Kidney (tissue), 13 donors: ENCODE measurements at regions not wholly inside any gene's neighbourhood (a gene's known extent, or its start where the extent isn't known, plus 50 kb on each side); places are given as distances from the start of the nearest gene placed in this dataset.

Experiments
- DNase-seq, 5 donors: peaks; one replicate each; pipeline ENCODE4 v3.0.0-alpha.2; 2013 to 2020
- FAIRE-seq: peaks from 2 replicates; lab custom pipeline; 2012; peaks lifted over from hg19 to GRCh38; lab: Jason Lieb, UNC
- H3K27ac ChIP-seq, 2 donors: one replicate each; pipeline ENCODE4 v1.7.0; 2013; ENCODE audit warnings: low read depth in 2 of 2, low read length in 2 of 2, inconsistent platforms in 1 of 2
- H3K27me3 ChIP-seq: one replicate; pipeline ENCODE4 v1.7.1; 2013; ENCODE audit warnings: low read length, inconsistent platforms; ENCODE audit not compliant: control insufficient read depth, insufficient read depth
- H3K36me3 ChIP-seq, 3 donors: one replicate each; pipeline versions ENCODE4 v1.7.0 to v1.7.1; 2013; ENCODE audit warnings: low read length in 3 of 3, control low read depth in 1 of 3, inconsistent platforms in 1 of 3; ENCODE audit not compliant: insufficient read depth in 3 of 3, control insufficient read depth in 2 of 3
- H3K4me1 ChIP-seq, 3 donors: one replicate each; pipeline versions ENCODE4 v1.7.0 to v1.7.1; 2013; ENCODE audit warnings: low read length in 3 of 3, inconsistent platforms in 1 of 3, low read depth in 1 of 3; ENCODE audit not compliant: control insufficient read depth in 2 of 3, insufficient read depth in 2 of 3
- H3K4me3 ChIP-seq, 3 donors: one replicate each; pipeline versions ENCODE4 v1.7.0 to v1.8.1; 2013; ENCODE audit warnings: low read length in 3 of 3, control low read depth in 1 of 3, inconsistent platforms in 1 of 3
- H3K9ac ChIP-seq, 3 donors: one replicate each; pipeline versions ENCODE4 v1.7.0 to v1.7.1; 2013; ENCODE audit warnings: low read length in 3 of 3, control low read depth in 1 of 3, inconsistent platforms in 1 of 3
- H3K9me3 ChIP-seq, 3 donors: one replicate each; pipeline versions ENCODE4 v1.7.0 to v1.7.1; 2013; ENCODE audit warnings: low read length in 3 of 3, control low read depth in 1 of 3, inconsistent platforms in 1 of 3; ENCODE audit not compliant: control insufficient read depth in 2 of 3, insufficient read depth in 1 of 3
- CTCF ChIP-seq: IDR thresholded peaks from 3 replicates; pipeline ENCODE4 v1.5.1; 2012; ENCODE audit warnings: mild to moderate bottlenecking, moderate library complexity, borderline replicate concordance; ENCODE audit not compliant: insufficient read depth; ENCODE audit errors: extremely low read depth
- intact Hi-C: fragments of 100-400 bp; cut with DNase I; formaldehyde crosslinking; loops from one replicate; pipeline ENCODE4 v1.11.1; 2022
- donor health status: control.
- donor health status: control.
- donor health status: control.
- donor health status: control.
- donor health status: control.
- donor health status: DM: yes; HTN: yes; CAD: no.
- donor health status: Normal renal cell carcinoma (clear cell type).

- H3K9ac ChIP-seq, result no peak overlapping the region
- H3K36me3 ChIP-seq, result no peaks in the 10 kb centered on the region
- no peaks in the 10 kb centered on the region for H3K27me3 ChIP-seq
- no peak for FAIRE-seq
- intact Hi-C loops, result no loop called here
- no peak overlapping the region for H3K4me3 ChIP-seq
- H3K9me3 ChIP-seq, result no peaks in the 10 kb centered on the region
- no peak for TF ChIP-seq CTCF
- no peak overlapping the region for H3K27ac ChIP-seq
- H3K4me1 ChIP-seq, result no peaks in the 10 kb centered on the region
- no peak for DNase-seq
Measured at GRCh38 chr5:121029536-121030245, 565.6 kb downstream of the PRR16 start.

GRCh38 chr5:121031491-121031890, 567.4 kb downstream of the PRR16 start:
- Histone ChIP-seq H3K4me3 (no peak overlapping the region), H3K9ac (no peak overlapping the region), H3K27me3 (no peaks in the 10 kb centered on the region), H3K9me3 (no peaks in the 10 kb centered on the region), H3K4me1 (no peaks in the 10 kb centered on the region), H3K36me3 (no peaks in the 10 kb centered on the region), H3K27ac (no peak overlapping the region)
- TF ChIP-seq CTCF, result no peak
- DNase-seq (peak in 2 of 5 donors; percentile 6 to 36), FAIRE-seq (no peak)
- intact Hi-C loops, result no loop called here

GRCh38 chr5:121033334-121033733, 569.2 kb downstream of the PRR16 start:
- no peak for TF ChIP-seq CTCF
- DNase-seq (no peak), FAIRE-seq (no peak)
- intact Hi-C loops, result no loop called here
- no peaks in the 10 kb centered on the region for H3K36me3 ChIP-seq
- H3K9ac ChIP-seq, result no peak overlapping the region
- no peak overlapping the region for H3K27ac ChIP-seq
- no peaks in the 10 kb centered on the region for H3K27me3 ChIP-seq
- H3K4me3 ChIP-seq, result no peak overlapping the region
- no peaks in the 10 kb centered on the region for H3K4me1 ChIP-seq
- H3K9me3 ChIP-seq, result no peaks in the 10 kb centered on the region

- H3K27me3 ChIP-seq, result no peaks in the 10 kb centered on the region
- FAIRE-seq, result no peak
- DNase-seq, result no peak
Measured at GRCh38 chr5:121038438-121038837, 574.3 kb downstream of the PRR16 start.

More at GRCh38 chr5:121038438-121038837, 574.3 kb downstream of the PRR16 start:
- intact Hi-C loops, result no loop called here
- H3K4me1 ChIP-seq, result no peaks in the 10 kb centered on the region
- H3K4me3 ChIP-seq, result no peak overlapping the region
- H3K36me3 ChIP-seq, result no peaks in the 10 kb centered on the region
- no peak overlapping the region for H3K27ac ChIP-seq
- no peak for TF ChIP-seq CTCF
- no peaks in the 10 kb centered on the region for H3K9me3 ChIP-seq
- no peak overlapping the region for H3K9ac ChIP-seq
